Sciatic nerve (tissue), 2 donors: ENCODE measurements at regions not wholly inside any gene's neighbourhood (a gene's known extent, or its start where the extent isn't known, plus 50 kb on each side); places are given as distances from the start of the nearest gene placed in this dataset.
A peak's percentile ranks its signal among the peaks of the same experiment; 100 is the strongest.
"Not testable (repeated sequence)": the region's sequence is repeated elsewhere in the genome, so short reads cannot be mapped to it uniquely, and the experiment has no call there.

Experiments
- ATAC-seq: fragments of 200-7000 bp; cut with Tn5 transposase; one replicate; pipeline ENCODE4 v1.9.1; 2020; ENCODE audit warnings: mild to moderate bottlenecking, moderate library complexity
- DNase-seq: peaks from one replicate; pipeline ENCODE4 v3.0.0-alpha.2; 2020; ENCODE audit warnings: low spot score
- intact Hi-C: fragments of 100-400 bp; cut with DNase I; formaldehyde crosslinking; loops from one replicate; pipeline ENCODE4 v1.14.2; 2022
- donor health status: DM: no; HTN: no; CAD: no.
- donor health status: DM: no; HTN: no; CAD: no.

DNA sequence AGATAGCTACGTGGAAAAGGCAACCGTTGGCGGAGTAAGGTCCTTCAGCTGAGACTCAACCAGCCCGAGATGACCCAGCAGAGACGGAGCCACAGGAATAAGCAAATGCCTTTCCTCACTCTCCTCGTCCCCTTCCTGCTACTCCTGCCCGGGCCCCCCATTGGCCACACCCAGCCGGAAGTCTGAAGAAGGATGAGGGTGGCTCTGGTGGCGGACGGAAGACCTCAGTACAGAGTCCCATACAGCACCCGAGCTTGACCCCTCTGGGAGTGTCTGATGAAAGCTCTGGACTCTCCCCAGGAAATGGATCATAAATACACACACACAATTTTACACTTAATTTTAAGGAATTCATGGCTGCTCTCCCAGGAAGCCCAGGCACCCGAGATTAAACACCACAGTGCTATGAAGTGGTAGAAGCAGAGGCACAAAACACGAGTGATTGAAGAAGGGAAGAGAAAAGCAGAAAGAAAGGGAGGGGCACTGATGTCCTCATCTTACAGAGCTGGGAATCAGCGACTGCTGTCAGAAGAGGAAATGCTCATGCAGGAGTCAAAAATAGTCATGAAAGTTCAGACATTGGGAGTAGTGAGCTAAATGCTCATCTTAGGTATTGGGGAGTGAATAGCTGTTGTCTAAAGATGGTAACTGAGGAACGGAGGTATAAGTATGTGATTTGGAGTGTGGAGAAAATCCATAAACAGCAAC lies 125.6 kb downstream of the BANF2 start:
- no peak for DNase-seq
- intact Hi-C loops, result no loop called here
- ATAC-seq, result no peak

DNA sequence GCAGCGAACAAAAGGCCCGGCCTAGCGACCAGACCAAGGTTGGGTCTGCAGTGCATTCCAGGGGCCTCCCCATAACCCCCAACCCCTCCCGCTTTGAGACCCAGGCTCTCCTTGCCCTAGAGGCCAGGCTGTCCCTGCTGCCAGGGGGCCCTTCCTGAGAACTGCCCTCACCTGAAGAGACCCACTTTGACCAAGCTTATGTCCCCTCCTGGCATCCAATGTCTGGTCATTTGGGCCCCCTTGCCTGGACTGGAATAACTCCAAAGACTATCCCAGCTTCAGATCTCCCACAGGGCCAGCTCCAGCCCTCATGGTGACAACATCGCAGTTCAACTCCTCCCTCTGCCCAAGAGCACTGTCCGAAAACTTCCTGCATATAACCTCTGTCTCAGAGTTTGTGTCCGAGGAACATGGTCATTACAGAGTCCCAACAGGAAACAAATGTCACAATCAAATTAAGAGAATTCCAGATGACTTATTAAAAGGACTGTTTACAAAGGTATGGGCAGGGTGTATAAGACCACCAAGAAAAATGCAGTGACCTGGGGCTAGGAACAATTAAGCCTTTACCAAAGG lies 125.0 kb downstream of the BANF2 start:
- DNase-seq (no peak), ATAC-seq (no peak)
- intact Hi-C loops, result no loop called here

- DNase-seq (no peak), ATAC-seq (no peak)
- intact Hi-C loops, result no loop called here
Measured at GRCh38 chr20:17823409-17824144, 123.8 kb downstream of the BANF2 start.

- intact Hi-C loops, result no loop called here
- ATAC-seq (no peak), DNase-seq (no peak)
Measured at GRCh38 chr20:17822540-17823408, 123.0 kb downstream of the BANF2 start.

DNA sequence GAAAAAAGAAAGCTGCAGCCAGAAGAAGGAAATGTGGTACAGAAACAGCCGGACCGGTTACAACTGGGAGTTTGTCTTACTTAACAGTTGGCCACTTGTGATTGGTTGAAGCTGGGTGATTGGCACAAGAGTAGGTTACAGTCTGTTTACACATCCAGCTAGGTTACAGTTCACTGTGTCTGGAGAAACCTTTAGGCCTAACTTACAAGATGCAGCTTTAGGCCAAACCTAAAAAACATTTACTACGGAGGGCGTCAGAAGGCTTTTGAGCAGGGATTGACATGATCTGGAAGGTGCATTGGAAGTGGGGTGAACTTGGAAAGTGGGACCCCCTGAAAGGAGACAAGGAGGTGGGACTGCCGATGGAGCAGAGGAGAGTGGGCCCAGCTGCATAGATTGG lies 122.3 kb downstream of the BANF2 start:
- ATAC-seq (peak; percentile 47), DNase-seq (no peak)
- intact Hi-C loops, result no loop called here

- intact Hi-C loops, DNase-seq, ATAC-seq: not testable (repeated sequence)
Measured at GRCh38 chr20:17821606-17822005, 121.8 kb downstream of the BANF2 start.

DNA sequence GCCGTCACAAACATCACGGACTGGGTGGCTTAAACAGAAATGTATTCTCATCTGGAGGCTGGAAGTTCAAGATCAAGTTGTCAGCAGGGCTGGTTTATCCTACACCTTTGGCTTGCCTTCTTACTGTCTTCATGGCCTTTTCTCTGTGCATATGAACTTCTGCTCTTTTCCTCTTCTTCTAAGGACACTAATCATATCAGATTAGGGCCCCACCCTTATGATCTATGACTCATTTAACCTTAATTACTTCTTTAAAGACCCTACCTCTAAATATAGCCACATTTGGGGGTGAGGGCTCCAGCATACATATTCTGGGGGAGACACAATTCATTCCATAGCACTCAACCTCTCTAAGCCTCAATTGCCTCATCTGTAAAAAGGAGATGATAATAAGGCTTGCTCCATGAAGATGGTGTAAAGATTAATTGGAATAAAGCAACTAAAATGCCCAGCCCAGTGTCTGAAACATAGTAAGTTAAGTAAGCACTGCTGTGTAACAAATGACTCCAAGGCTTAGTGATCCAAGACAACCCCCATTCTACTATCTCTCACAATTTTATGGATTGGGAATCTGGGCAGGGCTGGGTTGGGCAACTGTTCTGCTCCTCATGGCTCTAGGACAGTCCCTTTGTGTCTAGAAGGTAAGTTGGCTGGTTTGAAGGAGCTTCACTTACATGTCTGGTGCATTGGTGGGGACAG lies 119.8 kb downstream of the BANF2 start:
- intact Hi-C loops, result no loop called here

DNA sequence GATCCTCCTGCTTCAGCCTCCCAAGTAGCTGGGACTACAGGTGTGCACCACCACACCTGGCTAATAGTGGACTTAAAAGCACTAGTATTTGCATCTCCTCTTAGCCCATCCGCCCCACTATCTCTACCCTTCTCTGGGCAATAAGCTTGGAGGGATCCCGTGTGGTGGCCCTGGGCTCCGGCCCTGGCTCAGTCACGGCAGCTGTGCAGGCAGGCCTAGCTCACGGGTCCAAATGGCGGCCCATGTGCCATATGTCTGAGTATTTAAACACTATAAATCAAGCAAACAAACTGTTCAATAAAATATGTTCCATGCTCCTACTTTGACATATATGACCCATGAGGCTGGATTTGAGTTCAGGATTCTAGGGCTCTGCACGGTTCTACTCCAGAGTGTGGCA lies 118.4 kb downstream of the BANF2 start:
- no peak for ATAC-seq
- intact Hi-C loops, result no loop called here
- DNase-seq, result no peak

More for the DNA sequence above, 119.8 kb downstream of the BANF2 start:
- ATAC-seq (no peak), DNase-seq (no peak)

GRCh38 chr20:17816804-17817587 lies 117.2 kb downstream of the BANF2 start:
- ATAC-seq (no peak), DNase-seq (no peak)
- intact Hi-C loops, result no loop called here

- DNase-seq (no peak), ATAC-seq (no peak)
- intact Hi-C loops, result no loop called here
Measured at GRCh38 chr20:17811628-17811965, 111.8 kb downstream of the BANF2 start.

- DNase-seq (no peak), ATAC-seq (no peak)
- intact Hi-C loops, result no loop called here
Measured at GRCh38 chr20:17810847-17811627, 111.3 kb downstream of the BANF2 start.

- no peak for ATAC-seq
- DNase-seq, result no peak
- intact Hi-C loops, result no loop called here
Measured at GRCh38 chr20:17810062-17810631, 110.4 kb downstream of the BANF2 start.

DNA sequence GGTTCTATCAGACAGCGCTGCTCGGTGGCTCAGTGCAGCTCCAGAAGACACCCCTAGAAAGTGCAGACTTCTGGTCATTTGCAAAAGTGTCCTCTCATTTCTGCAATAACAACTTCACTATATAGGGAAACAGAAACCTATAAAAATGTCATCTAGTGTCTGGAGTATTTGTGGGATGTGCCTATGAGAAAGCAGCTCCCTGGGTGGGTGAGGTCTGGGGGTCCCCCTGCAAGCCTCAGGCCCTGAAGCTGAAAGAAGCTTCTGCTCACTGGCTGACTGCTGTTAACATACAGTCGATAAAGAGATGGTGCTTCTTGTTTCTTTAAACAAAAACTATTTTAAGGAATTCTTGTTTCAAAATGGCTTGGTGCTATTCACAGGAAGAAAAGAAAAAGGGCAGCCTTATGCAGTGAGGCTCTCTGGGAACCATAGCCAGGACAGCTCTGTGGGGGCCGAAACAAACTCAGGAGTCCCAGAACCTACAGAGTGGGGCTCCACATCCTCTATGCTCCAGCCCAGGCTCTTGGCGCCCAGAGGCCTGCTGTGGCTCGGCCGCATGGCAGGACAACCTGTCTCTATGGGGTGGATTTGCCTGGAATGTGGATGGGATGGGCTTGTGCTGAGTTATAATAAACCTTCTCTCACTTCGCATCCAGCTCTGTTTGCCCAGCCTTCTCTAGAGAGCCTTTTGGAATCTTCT lies 109.7 kb downstream of the BANF2 start:
- ATAC-seq, result peak; percentile 11
- intact Hi-C loops, result no loop called here

GRCh38 chr20:17808782-17809181 lies 109.0 kb downstream of the BANF2 start:
- intact Hi-C loops, result no loop called here
- ATAC-seq, result peak; percentile 16
- DNase-seq, result no peak

More for the DNA sequence above, 109.7 kb downstream of the BANF2 start:
- no peak for DNase-seq

DNA sequence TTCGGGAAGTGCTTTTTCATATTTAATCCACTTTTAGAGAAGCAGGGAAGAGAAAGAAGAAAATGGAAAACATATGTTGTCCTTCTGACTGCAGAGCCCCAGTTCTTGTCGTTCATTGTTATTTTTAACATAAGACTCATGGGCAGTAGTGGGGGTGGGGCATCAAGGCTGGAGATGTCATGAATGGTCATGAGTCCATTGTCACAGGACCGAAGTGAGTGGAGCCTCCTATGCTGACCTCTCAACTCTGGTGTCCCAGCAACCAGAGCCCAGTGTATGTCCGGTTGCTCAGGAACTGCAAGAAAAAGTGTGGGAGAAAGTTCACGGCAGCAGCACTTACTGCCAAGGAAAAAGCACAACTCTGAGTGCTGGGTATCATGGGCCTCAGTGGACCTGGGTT lies 108.6 kb downstream of the BANF2 start:
- intact Hi-C loops, result no loop called here
- DNase-seq (peak; percentile 80), ATAC-seq (peak; percentile 83)

GRCh38 chr20:17807651-17808050 lies 107.9 kb downstream of the BANF2 start:
- peak; percentile 1 for ATAC-seq
- intact Hi-C loops, result no loop called here
- DNase-seq, result no peak
